ENCODE measurements at regions not wholly inside any gene's neighbourhood (a gene's known extent, or its start where the extent isn't known, plus 50 kb on each side); places are given as distances from the start of the nearest gene placed in this dataset.

DNA sequence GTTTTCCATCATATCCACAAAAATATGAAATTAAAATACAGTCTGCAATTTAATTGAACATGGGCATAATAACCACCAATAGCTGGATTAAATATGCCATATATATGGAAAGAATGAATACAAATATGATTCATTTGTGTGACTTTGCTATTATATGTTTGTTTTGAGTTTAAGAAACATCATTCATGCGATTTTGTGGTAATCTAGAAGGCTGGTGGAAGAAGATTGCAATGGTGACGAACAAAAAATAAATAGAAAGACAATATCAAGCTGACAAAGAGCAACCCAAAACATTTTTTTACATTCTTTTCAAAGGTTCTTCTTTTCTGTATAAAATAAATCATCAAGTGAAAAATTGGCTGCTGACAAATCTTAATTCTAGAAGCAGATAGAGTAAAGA, 610.0 kb downstream of the MAT2B start:
- H4K20me1 ChIP-seq (ENCODE audit: insufficient read depth, poor library complexity, severe bottlenecking) = no peaks in the 10 kb centered on the region
- WGBS (ENCODE audit: low lambda C conversion rate, missing lambda C conversion rate) = 77% methylated on average over 2 of the region's 2 CpGs
- no peaks in the 10 kb centered on the region for H3K36me3 ChIP-seq (replicated peaks; ENCODE audit: insufficient read depth, low read depth)
- no peak overlapping the region for H3K4me3 ChIP-seq
- no peak for DNase-seq (ENCODE audit: low spot score)
- no peak overlapping the region for H3K27ac ChIP-seq
- TF ChIP-seq, protein P1, sequence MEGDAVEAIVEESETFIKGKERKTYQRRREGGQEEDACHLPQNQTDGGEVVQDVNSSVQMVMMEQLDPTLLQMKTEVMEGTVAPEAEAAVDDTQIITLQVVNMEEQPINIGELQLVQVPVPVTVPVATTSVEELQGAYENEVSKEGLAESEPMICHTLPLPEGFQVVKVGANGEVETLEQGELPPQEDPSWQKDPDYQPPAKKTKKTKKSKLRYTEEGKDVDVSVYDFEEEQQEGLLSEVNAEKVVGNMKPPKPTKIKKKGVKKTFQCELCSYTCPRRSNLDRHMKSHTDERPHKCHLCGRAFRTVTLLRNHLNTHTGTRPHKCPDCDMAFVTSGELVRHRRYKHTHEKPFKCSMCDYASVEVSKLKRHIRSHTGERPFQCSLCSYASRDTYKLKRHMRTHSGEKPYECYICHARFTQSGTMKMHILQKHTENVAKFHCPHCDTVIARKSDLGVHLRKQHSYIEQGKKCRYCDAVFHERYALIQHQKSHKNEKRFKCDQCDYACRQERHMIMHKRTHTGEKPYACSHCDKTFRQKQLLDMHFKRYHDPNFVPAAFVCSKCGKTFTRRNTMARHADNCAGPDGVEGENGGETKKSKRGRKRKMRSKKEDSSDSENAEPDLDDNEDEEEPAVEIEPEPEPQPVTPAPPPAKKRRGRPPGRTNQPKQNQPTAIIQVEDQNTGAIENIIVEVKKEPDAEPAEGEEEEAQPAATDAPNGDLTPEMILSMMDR (IDR thresholded peaks at IDR 0.05; ENCODE audit: poor library complexity) = no peak
- TF ChIP-seq EZH2 (IDR thresholded peaks at IDR 0.05; ENCODE audit: borderline replicate concordance) (no peak), EZH2phosphoT487 (IDR thresholded peaks at IDR 0.05; ENCODE audit: low read depth, severe bottlenecking, unreplicated experiment) (no peak)
- no peaks in the 10 kb centered on the region for H3K27me3 ChIP-seq
- no peaks in the 10 kb centered on the region for H3K9me2 ChIP-seq (replicated peaks; ENCODE audit: insufficient read depth)
- no peak overlapping the region for H3K4me2 ChIP-seq
- no peaks in the 10 kb centered on the region for H3K4me1 ChIP-seq (ENCODE audit: insufficient read depth)
- no peaks in the 10 kb centered on the region for H3K9me3 ChIP-seq (ENCODE audit: low read depth)
- H2AFZ ChIP-seq = no peak overlapping the region
- H3K79me2 ChIP-seq = no peaks in the 10 kb centered on the region

DNA sequence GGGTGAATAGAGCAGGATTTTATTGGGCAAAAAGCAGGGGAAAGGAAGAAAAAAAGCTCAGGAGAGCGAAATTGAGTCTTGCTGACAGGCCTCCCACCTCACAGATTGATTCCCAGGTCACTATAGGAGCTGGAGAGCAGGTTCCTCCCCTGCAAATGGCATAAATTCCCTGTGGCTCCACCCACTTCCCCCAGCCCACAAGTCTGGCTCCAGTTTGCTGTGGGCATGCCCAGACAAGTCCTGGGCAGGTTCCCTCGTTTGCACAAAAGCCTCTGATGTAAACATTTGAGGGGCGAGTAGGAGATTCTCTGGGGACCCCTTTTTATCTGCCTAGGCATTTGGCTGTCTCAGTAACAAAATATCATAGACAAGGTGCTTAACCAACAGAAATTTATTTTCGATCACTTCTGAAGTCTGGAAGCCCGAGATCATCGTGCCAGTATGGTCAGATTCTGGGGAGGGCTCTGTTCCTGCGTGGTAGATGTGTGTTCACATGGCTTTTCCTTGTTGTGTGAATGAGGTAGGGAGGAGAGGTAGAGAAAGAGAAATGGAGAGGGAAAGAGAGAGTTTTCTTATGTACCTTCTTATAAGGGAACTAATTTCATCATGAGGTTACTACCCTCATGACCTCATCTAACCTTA, 614.5 kb downstream of the MAT2B start:
- WGBS (ENCODE audit: low lambda C conversion rate, missing lambda C conversion rate) = 78% methylated on average over 7 of the region's 7 CpGs
- no peak overlapping the region for H3K4me2 ChIP-seq
- H3K79me2 ChIP-seq = no peaks in the 10 kb centered on the region
- H3K4me3 ChIP-seq = no peak overlapping the region
- H4K20me1 ChIP-seq (ENCODE audit: insufficient read depth, poor library complexity, severe bottlenecking) = no peaks in the 10 kb centered on the region
- DNase-seq (ENCODE audit: low spot score) = peak; percentile 5
- no peaks in the 10 kb centered on the region for H3K36me3 ChIP-seq (replicated peaks; ENCODE audit: insufficient read depth, low read depth)
- TF ChIP-seq, protein P1 (IDR thresholded peaks at IDR 0.05; ENCODE audit: poor library complexity) = no peak
- TF ChIP-seq EZH2 (IDR thresholded peaks at IDR 0.05; ENCODE audit: borderline replicate concordance) (no peak), EZH2phosphoT487 (IDR thresholded peaks at IDR 0.05; ENCODE audit: low read depth, severe bottlenecking, unreplicated experiment) (no peak)
- H3K9me2 ChIP-seq (replicated peaks; ENCODE audit: insufficient read depth) = no peaks in the 10 kb centered on the region
- H2AFZ ChIP-seq = no peak overlapping the region
- H3K4me1 ChIP-seq (ENCODE audit: insufficient read depth) = no peaks in the 10 kb centered on the region
- H3K27me3 ChIP-seq = no peaks in the 10 kb centered on the region
- no peak overlapping the region for H3K27ac ChIP-seq
- H3K9me3 ChIP-seq (ENCODE audit: low read depth) = no peaks in the 10 kb centered on the region

DNA sequence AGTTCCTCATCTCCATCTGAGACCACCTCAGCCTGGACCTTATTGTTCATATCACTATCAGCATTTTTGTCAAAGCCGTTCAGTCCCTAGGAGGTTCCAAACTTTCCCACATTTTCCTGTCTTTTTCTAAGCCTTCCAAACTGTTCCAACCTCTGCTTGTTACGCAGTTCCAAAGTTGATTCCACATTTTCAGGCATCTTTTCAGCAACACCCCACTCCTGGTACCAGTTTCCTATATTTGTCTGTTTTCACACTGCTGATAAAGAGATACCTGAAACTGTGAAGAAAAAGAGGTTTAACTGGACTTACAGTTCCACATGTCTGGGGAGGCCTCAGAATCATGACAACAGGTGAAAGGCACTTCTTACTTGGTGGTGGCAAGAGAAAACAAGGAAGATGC, 622.1 kb downstream of the MAT2B start:
- 79% methylated on average over 2 of the region's 2 CpGs for WGBS (ENCODE audit: low lambda C conversion rate, missing lambda C conversion rate)
- no peaks in the 10 kb centered on the region for H4K20me1 ChIP-seq (ENCODE audit: insufficient read depth, poor library complexity, severe bottlenecking)
- H3K4me2 ChIP-seq = no peak overlapping the region
- no peak for DNase-seq (ENCODE audit: low spot score)
- no peak overlapping the region for H3K27ac ChIP-seq
- no peak overlapping the region for H3K4me3 ChIP-seq
- no peaks in the 10 kb centered on the region for H3K9me3 ChIP-seq (ENCODE audit: low read depth)
- no peaks in the 10 kb centered on the region for H3K9me2 ChIP-seq (replicated peaks; ENCODE audit: insufficient read depth)
- H3K36me3 ChIP-seq (replicated peaks; ENCODE audit: insufficient read depth, low read depth) = no peaks in the 10 kb centered on the region
- H3K4me1 ChIP-seq (ENCODE audit: insufficient read depth) = no peaks in the 10 kb centered on the region
- H3K27me3 ChIP-seq = no peaks in the 10 kb centered on the region
- no peaks in the 10 kb centered on the region for H3K79me2 ChIP-seq
- no peak overlapping the region for H2AFZ ChIP-seq
- TF ChIP-seq, protein P1 (IDR thresholded peaks at IDR 0.05; ENCODE audit: poor library complexity) = no peak
- TF ChIP-seq EZH2phosphoT487 (IDR thresholded peaks at IDR 0.05; ENCODE audit: low read depth, severe bottlenecking, unreplicated experiment) (no peak), EZH2 (IDR thresholded peaks at IDR 0.05; ENCODE audit: borderline replicate concordance) (no peak)

All from hepatocyte (in vitro differentiated cells).